ENCODE measurements at regions not wholly inside any gene's neighbourhood (a gene's known extent, or its start where the extent isn't known, plus 50 kb on each side); places are given as distances from the start of the nearest gene placed in this dataset.

DNA sequence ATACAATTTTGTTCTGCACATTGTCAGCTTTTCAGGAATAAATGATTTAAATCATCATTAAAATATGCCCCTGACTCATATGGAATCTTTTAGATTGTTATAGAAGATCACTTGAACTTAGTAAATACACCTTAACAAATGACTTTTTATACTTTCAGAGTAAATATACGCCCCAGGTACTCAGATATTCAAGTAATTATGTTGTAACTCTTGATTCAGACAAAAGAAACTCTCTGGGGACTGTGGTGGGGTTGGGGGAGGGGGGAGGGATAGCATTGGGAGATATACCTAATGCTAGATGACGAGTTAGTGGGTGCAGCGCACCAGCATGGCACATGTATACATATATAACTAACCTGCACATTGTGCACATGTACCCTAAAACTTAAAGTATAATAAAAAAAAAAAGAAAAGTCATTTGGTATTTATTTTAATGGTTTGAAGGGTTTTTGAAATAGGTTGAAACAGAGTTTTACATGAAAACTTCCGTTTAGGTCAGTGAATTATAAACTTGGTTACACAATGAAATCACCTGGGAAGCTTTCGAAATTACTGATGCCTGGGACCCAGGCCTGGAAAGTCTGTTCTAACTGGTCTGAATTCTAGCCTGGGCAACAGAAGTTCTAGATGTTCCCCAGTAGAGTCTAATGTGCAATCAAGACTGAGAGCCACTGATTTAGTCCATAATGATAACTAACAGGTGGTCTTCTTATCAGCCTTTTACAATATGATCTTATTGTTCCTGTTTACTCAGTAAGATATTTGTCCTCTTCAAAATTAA is 320.5 kb upstream of the NR5A2 start:
- Histone ChIP-seq H3K9me3 (ENCODE audit: low read length) (no peaks in the 10 kb centered on the region; the same call in 1 of the 2 replicates), H3K36me3 (ENCODE audit: insufficient read depth, low read length) (no peaks in the 10 kb centered on the region), H3K27ac (ENCODE audit: low read depth, low read length, poor library complexity, severe bottlenecking) (no peak overlapping the region), H3F3A (ENCODE audit: insufficient read depth, low read length) (no peaks in the 10 kb centered on the region), H3K4me3 (ENCODE audit: low read depth, low read length, poor library complexity, severe bottlenecking) (no peak overlapping the region), H3K4me1 (ENCODE audit: insufficient read depth, low read length, severe bottlenecking) (no peaks in the 10 kb centered on the region), H3K4me2 (ENCODE audit: low read length) (no peak overlapping the region), H3K9ac (ENCODE audit: low read length) (no peak overlapping the region), H3K9me2 (ENCODE audit: low read depth, low read length) (no peaks in the 10 kb centered on the region), H4K20me1 (ENCODE audit: insufficient read depth, low read length) (no peaks in the 10 kb centered on the region), H3K79me2 (ENCODE audit: insufficient read depth, low read length) (no peaks in the 10 kb centered on the region), H3K27me3 (ENCODE audit: insufficient read depth, low read length) (no peaks in the 10 kb centered on the region), H2AFZ (ENCODE audit: low read length) (no peak overlapping the region)
- TF ChIP-seq, protein P1, sequence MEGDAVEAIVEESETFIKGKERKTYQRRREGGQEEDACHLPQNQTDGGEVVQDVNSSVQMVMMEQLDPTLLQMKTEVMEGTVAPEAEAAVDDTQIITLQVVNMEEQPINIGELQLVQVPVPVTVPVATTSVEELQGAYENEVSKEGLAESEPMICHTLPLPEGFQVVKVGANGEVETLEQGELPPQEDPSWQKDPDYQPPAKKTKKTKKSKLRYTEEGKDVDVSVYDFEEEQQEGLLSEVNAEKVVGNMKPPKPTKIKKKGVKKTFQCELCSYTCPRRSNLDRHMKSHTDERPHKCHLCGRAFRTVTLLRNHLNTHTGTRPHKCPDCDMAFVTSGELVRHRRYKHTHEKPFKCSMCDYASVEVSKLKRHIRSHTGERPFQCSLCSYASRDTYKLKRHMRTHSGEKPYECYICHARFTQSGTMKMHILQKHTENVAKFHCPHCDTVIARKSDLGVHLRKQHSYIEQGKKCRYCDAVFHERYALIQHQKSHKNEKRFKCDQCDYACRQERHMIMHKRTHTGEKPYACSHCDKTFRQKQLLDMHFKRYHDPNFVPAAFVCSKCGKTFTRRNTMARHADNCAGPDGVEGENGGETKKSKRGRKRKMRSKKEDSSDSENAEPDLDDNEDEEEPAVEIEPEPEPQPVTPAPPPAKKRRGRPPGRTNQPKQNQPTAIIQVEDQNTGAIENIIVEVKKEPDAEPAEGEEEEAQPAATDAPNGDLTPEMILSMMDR (IDR thresholded peaks at IDR 0.05; ENCODE audit: low read length): no peak
- no peak for TF ChIP-seq EZH2 (IDR thresholded peaks at IDR 0.05; ENCODE audit: borderline replicate concordance, low read length)

DNA sequence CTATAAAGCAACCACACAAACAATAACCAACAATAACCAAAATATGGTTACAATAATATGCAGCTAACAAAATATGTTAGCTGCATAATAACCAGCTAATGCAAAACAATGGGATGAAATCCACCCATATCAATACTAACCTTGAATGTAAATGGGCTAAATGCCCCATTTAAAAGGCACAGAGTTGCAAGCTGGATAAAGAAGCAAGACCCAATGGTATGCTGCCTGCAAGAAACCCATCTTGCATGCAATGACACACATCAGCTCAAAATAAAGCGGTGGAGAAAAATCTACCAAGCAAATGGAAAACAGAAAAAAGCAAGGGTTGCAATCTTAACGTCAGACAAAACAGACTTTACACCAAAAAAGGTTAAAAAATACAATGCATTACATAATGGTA is 316.5 kb upstream of the NR5A2 start:
- no peaks in the 10 kb centered on the region for H3K27me3 ChIP-seq (ENCODE audit: insufficient read depth, low read length)
- no peaks in the 10 kb centered on the region for H4K20me1 ChIP-seq (ENCODE audit: insufficient read depth, low read length)
- no peak for TF ChIP-seq EZH2 (IDR thresholded peaks at IDR 0.05; ENCODE audit: borderline replicate concordance, low read length)
- no peaks in the 10 kb centered on the region; the same call in 1 of the 2 replicates for H3K9me3 ChIP-seq (ENCODE audit: low read length)
- H3K79me2 ChIP-seq (ENCODE audit: insufficient read depth, low read length): no peaks in the 10 kb centered on the region
- H3K36me3 ChIP-seq (ENCODE audit: insufficient read depth, low read length): no peaks in the 10 kb centered on the region
- no peak overlapping the region for H2AFZ ChIP-seq (ENCODE audit: low read length)
- no peaks in the 10 kb centered on the region for H3F3A ChIP-seq (ENCODE audit: insufficient read depth, low read length)
- H3K4me3 ChIP-seq (ENCODE audit: low read depth, low read length, poor library complexity, severe bottlenecking): no peak overlapping the region
- H3K27ac ChIP-seq (ENCODE audit: low read depth, low read length, poor library complexity, severe bottlenecking): no peak overlapping the region
- no peak overlapping the region for H3K9ac ChIP-seq (ENCODE audit: low read length)
- H3K4me1 ChIP-seq (ENCODE audit: insufficient read depth, low read length, severe bottlenecking): no peaks in the 10 kb centered on the region
- no peak overlapping the region for H3K4me2 ChIP-seq (ENCODE audit: low read length)
- no peaks in the 10 kb centered on the region for H3K9me2 ChIP-seq (ENCODE audit: low read depth, low read length)

DNA sequence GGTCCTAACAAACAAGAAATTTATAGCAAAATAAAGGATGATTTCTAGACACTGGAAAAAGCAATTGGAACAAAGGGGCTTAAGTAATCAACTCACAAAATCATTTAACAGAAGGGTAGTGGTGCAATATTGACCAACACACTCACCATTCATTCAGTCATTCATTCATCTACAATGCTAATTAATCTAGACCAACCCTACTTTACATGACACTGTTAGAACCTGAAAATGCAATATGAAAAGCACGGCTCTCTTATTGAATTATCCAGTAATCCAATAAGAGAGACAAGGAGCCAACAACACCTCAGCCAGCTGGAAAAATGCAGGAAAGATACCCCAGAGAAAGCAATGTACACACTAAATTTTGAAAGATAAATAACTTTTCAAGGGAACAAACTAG is 310.8 kb upstream of the NR5A2 start:
- no peak overlapping the region for H3K4me2 ChIP-seq (ENCODE audit: low read length)
- H3K9ac ChIP-seq (ENCODE audit: low read length): no peak overlapping the region
- TF ChIP-seq, protein P1 (IDR thresholded peaks at IDR 0.05; ENCODE audit: low read length): no peak
- TF ChIP-seq EZH2 (IDR thresholded peaks at IDR 0.05; ENCODE audit: borderline replicate concordance, low read length): no peak
- H3K79me2 ChIP-seq (ENCODE audit: insufficient read depth, low read length): no peaks in the 10 kb centered on the region
- no peaks in the 10 kb centered on the region for H3F3A ChIP-seq (ENCODE audit: insufficient read depth, low read length)
- H3K9me2 ChIP-seq (ENCODE audit: low read depth, low read length): no peaks in the 10 kb centered on the region
- no peaks in the 10 kb centered on the region for H3K36me3 ChIP-seq (ENCODE audit: insufficient read depth, low read length)
- no peaks in the 10 kb centered on the region for H3K9me3 ChIP-seq (ENCODE audit: low read length)
- no peaks in the 10 kb centered on the region for H4K20me1 ChIP-seq (ENCODE audit: insufficient read depth, low read length)
- no peak overlapping the region for H3K27ac ChIP-seq (ENCODE audit: low read depth, low read length, poor library complexity, severe bottlenecking)
- H3K27me3 ChIP-seq (ENCODE audit: insufficient read depth, low read length): no peaks in the 10 kb centered on the region; the same call in 1 of the 2 replicates
- H2AFZ ChIP-seq (ENCODE audit: low read length): no peak overlapping the region
- no peaks in the 10 kb centered on the region for H3K4me1 ChIP-seq (ENCODE audit: insufficient read depth, low read length, severe bottlenecking)
- no peak overlapping the region for H3K4me3 ChIP-seq (ENCODE audit: low read depth, low read length, poor library complexity, severe bottlenecking)

All from OCI-LY1 (cell line).